GM13977 (cell line): ENCODE measurements at regions not wholly inside any gene's neighbourhood (a gene's known extent, or its start where the extent isn't known, plus 50 kb on each side); places are given as distances from the start of the nearest gene placed in this dataset.

Experiments
- DNase-seq: peaks from one replicate; pipeline ENCODE4 v3.0.0; 2012; ENCODE audit warnings: low spot score
- CTCF ChIP-seq: IDR thresholded peaks from 2 replicates; pipeline ENCODE4 v1.5.1; 2012; ENCODE audit warnings: mild to moderate bottlenecking, control low read depth; ENCODE audit not compliant: insufficient read depth; ENCODE audit errors: extremely low read depth, missing control alignments
- in situ Hi-C: fragments of 300-500 bp; cut with MboI; formaldehyde crosslinking; loops from one replicate; pipeline ENCODE4 v1.12.0; 2022; ENCODE audit warnings: low sequenced_read_pairs, low pct_unique_long_range_greater_than_20kb, mixed read lengths, inconsistent platforms; ENCODE audit not compliant: unreplicated experiment

DNA sequence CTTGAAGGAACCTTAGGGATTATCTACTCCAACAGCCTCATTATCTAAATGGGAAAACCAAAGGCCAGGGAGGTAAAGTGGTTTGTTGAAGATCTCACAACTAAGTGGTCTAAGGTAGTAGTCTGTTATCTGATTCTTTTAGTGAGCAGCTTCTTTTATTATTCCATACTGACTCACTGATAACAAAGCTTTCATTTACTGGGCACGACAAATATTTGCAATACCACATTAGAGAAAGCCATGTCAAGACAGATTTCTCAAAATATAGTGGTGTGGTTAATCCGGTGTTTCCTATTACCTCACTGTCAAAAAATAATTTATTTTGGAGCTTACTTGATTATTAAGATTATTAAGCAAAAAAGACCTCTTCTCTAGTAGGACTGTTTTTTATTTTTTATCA is 369.1 kb downstream of the S1PR1 start:
- in situ Hi-C loops = no loop called here
- DNase-seq = no peak
- no peak for TF ChIP-seq CTCF

DNA sequence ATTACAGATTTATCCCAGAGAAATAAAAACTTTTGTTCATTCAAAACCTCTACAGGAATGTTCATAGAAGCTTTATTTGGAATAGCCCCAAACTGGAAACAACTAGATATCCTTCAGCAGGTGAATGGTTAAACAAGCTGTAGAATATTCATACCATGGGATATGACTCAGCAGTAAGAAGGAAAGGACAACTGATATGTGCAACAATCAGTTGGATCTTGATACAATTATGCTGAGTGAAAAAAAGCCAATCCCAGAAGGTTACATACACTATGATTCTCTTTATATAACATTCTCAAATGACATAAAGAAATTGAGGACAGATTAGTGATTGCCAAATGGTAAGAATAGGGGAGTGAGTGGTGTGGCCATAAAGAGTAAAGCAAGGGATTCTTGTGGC is 376.7 kb downstream of the S1PR1 start:
- in situ Hi-C loops = no loop called here
- DNase-seq = no peak
- no peak for TF ChIP-seq CTCF

GRCh38 chr1:101618900-101619299 is 377.8 kb downstream of the OLFM3 start:
- in situ Hi-C loops = no loop called here

DNA sequence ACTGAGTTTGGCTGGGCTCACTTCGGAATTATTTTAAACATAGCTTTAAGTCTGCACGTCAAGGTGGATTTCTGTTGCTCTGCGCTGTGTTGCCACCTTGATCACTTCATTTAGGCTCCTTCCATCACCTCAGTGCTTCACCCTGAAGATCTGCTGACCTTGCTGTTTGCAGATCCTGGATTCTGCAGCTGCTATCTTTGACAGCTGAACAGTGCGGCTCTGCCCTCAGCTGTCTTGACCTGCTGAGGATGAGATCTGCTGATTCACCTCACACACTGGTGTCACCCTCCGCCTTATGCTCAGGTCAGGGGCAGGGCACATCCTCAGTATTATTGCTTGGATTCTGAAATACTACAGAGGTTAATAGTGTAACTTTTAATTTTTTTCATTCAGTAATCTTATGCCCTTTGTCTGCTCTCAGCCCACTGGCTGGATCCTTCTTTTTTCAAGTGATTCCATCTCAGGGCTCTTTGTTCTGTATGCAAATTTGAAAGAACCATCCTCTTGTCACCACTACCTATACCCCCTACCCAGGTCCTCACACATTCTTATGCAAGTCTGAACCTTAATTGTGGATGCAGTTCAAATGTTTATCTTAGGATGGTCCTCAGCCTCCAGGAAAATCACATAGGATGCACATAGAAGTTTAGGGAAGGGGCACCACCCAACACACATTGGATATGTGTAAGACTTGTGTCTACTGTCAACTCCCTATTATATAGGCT is 364.0 kb downstream of the OLFM3 start:
- TF ChIP-seq CTCF = no peak
- DNase-seq = no peak
- in situ Hi-C loops = no loop called here

More at GRCh38 chr1:101618900-101619299, 377.8 kb downstream of the OLFM3 start:
- DNase-seq = no peak
- no peak for TF ChIP-seq CTCF

DNA sequence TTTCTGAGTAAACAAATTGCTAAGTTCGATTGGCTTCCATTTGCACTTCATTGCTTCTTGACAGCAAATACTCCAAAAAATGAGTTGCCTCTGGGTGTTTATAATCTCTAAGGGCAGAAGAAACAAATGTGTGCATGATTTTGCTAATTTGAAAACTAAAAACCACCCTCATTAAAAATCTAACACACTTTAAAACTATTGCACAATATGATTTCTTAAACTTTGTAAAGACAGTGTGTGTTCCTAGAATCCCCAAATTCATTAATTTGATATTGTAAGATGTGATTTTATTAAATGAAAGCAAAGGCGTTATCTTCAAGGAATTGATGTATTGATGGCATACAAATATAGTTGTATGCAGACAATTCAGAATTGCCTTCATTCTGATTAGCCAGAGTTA is 350.9 kb downstream of the OLFM3 start:
- in situ Hi-C loops = no loop called here
- no peak for TF ChIP-seq CTCF
- no peak for DNase-seq

DNA sequence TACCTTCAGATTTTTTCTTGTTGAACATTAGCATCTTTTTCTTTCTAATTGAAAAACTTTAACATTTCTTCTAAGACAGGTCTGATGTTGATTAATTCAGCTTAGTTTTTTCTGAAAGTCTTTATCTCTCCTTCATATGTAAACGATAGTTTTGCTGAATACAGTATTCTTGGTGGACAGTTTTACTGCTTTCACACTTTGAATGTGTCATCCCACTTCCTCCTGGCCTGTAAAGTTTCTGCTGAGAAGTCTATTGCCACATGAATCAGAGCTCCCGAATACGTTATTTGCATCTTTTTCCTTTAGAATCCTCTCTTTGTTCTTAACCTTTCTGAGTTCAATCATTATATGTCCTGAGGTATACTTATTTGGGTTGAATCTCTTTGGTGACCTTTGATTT is 344.2 kb downstream of the OLFM3 start:
- in situ Hi-C loops = no loop called here
- DNase-seq = no peak
- TF ChIP-seq CTCF = no peak
